Cardiac septum (tissue), 1 donor: ENCODE measurements at regions not wholly inside any gene's neighbourhood (a gene's known extent, or its start where the extent isn't known, plus 50 kb on each side); places are given as distances from the start of the nearest gene placed in this dataset.

Experiments used
- DNase-seq: peaks from one replicate; pipeline ENCODE4 v3.0.0-alpha.2; 2020; ENCODE audit warnings: low spot score
- intact Hi-C: fragments of 100-400 bp; cut with DNase I; formaldehyde crosslinking; loops from one replicate; pipeline ENCODE4 v1.14.0; 2022
- donor health status: DM: no; HTN: no; CAD: no.

- intact Hi-C loops: no loop called here
Measured at GRCh38 chr18:47606526-47606925, 323.9 kb downstream of the SMAD2 start.

GRCh38 chr18:47605093-47605492 lies 325.4 kb downstream of the SMAD2 start:
- intact Hi-C loops: no loop called here
- DNase-seq: no peak

More at GRCh38 chr18:47606526-47606925, 323.9 kb downstream of the SMAD2 start:
- DNase-seq: no peak

GRCh38 chr18:47604021-47604420 lies 326.4 kb downstream of the SMAD2 start:
- no peak for DNase-seq

GRCh38 chr18:47603158-47603557 lies 327.3 kb downstream of the SMAD2 start:
- intact Hi-C loops: no loop called here
- no peak for DNase-seq

More at GRCh38 chr18:47604021-47604420, 326.4 kb downstream of the SMAD2 start:
- intact Hi-C loops: no loop called here

GRCh38 chr18:47602273-47602897 lies 328.1 kb downstream of the SMAD2 start:
- intact Hi-C loops: no loop called here
- DNase-seq: no peak

GRCh38 chr18:47601581-47602272 lies 328.7 kb downstream of the SMAD2 start:
- intact Hi-C loops: no loop called here

GRCh38 chr18:47595831-47596501 lies 334.5 kb downstream of the SMAD2 start:
- intact Hi-C loops: no loop called here
- no peak for DNase-seq

More at GRCh38 chr18:47601581-47602272, 328.7 kb downstream of the SMAD2 start:
- no peak for DNase-seq

GRCh38 chr18:47594621-47595086 lies 335.8 kb downstream of the SMAD2 start:
- intact Hi-C loops: no loop called here

GRCh38 chr18:47593744-47594472 lies 336.6 kb downstream of the SMAD2 start:
- no peak for DNase-seq
- intact Hi-C loops: no loop called here

More at GRCh38 chr18:47594621-47595086, 335.8 kb downstream of the SMAD2 start:
- no peak for DNase-seq

GRCh38 chr18:47591429-47591828 lies 339.0 kb downstream of the SMAD2 start:
- intact Hi-C loops: no loop called here
- no peak for DNase-seq

GRCh38 chr18:47587587-47587986 lies 336.1 kb upstream of the SKOR2 start:
- intact Hi-C loops: no loop called here
- DNase-seq: no peak

GRCh38 chr18:47586418-47587070 lies 335.1 kb upstream of the SKOR2 start:
- no peak for DNase-seq
- intact Hi-C loops: no loop called here

- intact Hi-C loops: no loop called here
- DNase-seq: no peak
Measured at GRCh38 chr18:47585914-47586313, 334.5 kb upstream of the SKOR2 start.

GRCh38 chr18:47585136-47585535 lies 333.7 kb upstream of the SKOR2 start:
- intact Hi-C loops: no loop called here

GRCh38 chr18:47582093-47582492 lies 330.6 kb upstream of the SKOR2 start:
- DNase-seq: no peak

More at GRCh38 chr18:47585136-47585535, 333.7 kb upstream of the SKOR2 start:
- DNase-seq: no peak

GRCh38 chr18:47577520-47577919 lies 326.1 kb upstream of the SKOR2 start:
- no peak for DNase-seq
- intact Hi-C loops: no loop called here

More at GRCh38 chr18:47582093-47582492, 330.6 kb upstream of the SKOR2 start:
- intact Hi-C loops: no loop called here

GRCh38 chr18:47574966-47575365 lies 323.5 kb upstream of the SKOR2 start:
- DNase-seq: no peak
- intact Hi-C loops: no loop called here

GRCh38 chr18:47571957-47572356 lies 320.5 kb upstream of the SKOR2 start:
- DNase-seq: no peak
- intact Hi-C loops: no loop called here

- intact Hi-C loops: no loop called here
- no peak for DNase-seq
Measured at GRCh38 chr18:47566809-47567208, 315.3 kb upstream of the SKOR2 start.
